ENCODE measurements at regions not wholly inside any gene's neighbourhood (a gene's known extent, or its start where the extent isn't known, plus 50 kb on each side); places are given as distances from the start of the nearest gene placed in this dataset.

DNA sequence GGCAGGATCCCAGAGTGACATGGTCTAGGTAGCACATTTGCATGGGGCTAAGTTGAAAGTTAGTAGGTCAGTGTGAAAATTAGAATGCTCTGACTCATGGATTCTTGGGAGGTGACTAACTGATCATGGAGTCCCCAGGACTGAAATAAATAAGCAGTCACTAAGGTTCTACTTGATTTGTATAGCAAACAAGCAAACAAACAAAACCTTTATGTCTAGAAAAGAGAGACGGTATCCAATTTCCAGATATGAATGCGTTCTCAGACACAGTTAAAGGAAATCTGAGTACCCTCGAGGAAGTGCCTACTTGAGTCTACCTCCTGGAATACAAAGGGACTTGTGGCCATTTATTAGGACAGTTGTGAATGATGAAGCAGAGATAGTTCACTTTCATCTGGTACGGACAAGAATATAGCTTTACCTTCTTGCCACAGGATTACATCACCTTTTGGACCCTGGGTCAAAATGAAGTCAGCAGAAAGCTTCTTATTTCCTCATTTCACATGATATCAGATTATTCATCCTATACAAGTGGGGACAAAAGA is 54.3 kb upstream of the AGPS start:
- TF ChIP-seq, protein P1, sequence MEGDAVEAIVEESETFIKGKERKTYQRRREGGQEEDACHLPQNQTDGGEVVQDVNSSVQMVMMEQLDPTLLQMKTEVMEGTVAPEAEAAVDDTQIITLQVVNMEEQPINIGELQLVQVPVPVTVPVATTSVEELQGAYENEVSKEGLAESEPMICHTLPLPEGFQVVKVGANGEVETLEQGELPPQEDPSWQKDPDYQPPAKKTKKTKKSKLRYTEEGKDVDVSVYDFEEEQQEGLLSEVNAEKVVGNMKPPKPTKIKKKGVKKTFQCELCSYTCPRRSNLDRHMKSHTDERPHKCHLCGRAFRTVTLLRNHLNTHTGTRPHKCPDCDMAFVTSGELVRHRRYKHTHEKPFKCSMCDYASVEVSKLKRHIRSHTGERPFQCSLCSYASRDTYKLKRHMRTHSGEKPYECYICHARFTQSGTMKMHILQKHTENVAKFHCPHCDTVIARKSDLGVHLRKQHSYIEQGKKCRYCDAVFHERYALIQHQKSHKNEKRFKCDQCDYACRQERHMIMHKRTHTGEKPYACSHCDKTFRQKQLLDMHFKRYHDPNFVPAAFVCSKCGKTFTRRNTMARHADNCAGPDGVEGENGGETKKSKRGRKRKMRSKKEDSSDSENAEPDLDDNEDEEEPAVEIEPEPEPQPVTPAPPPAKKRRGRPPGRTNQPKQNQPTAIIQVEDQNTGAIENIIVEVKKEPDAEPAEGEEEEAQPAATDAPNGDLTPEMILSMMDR (IDR thresholded peaks at IDR 0.05; ENCODE audit: low read length): no peak
- no peak for TF ChIP-seq EZH2phosphoT487 (IDR thresholded peaks at IDR 0.05; ENCODE audit: low read length)
